NOMO-1 (cell line): ENCODE measurements at regions not wholly inside any gene's neighbourhood (a gene's known extent, or its start where the extent isn't known, plus 50 kb on each side); places are given as distances from the start of the nearest gene placed in this dataset.
"Not testable (repeated sequence)": the region's sequence is repeated elsewhere in the genome, so short reads cannot be mapped to it uniquely, and the experiment has no call there.

ENCODE experiments used
- DNase-seq, 2 experiments: peaks; one replicate each; lab custom pipeline; 2025; ENCODE audit not compliant: unreplicated experiment in 2 of 2; lab: John Stamatoyannopoulos, UW

- no peak for DNase-seq
Measured at GRCh38 chr11:106152013-106152412, 74.6 kb downstream of the AASDHPPT start.

GRCh38 chr11:106152824-106153223, 75.4 kb downstream of the AASDHPPT start:
- no peak for DNase-seq

GRCh38 chr11:106156290-106156937, 79.0 kb downstream of the AASDHPPT start:
- peak in 1 of 2 experiments; percentile 9 for DNase-seq

- no peak for DNase-seq
Measured at GRCh38 chr11:106158406-106158805, 80.9 kb downstream of the AASDHPPT start.

GRCh38 chr11:106159836-106160235, 82.4 kb downstream of the AASDHPPT start:
- DNase-seq: no peak

- peak in 1 of 2 experiments; percentile 36 for DNase-seq
Measured at GRCh38 chr11:106160494-106160893, 83.0 kb downstream of the AASDHPPT start.

- DNase-seq: no peak
Measured at GRCh38 chr11:106161775-106162634, 84.5 kb downstream of the AASDHPPT start.

- DNase-seq: no peak
Measured at GRCh38 chr11:106167085-106167484, 89.6 kb downstream of the AASDHPPT start.

GRCh38 chr11:106172386-106172991, 95.0 kb downstream of the AASDHPPT start:
- no peak for DNase-seq

GRCh38 chr11:106173291-106173690, 95.8 kb downstream of the AASDHPPT start:
- no peak for DNase-seq

GRCh38 chr11:106174003-106174402, 96.5 kb downstream of the AASDHPPT start:
- DNase-seq: not testable (repeated sequence)

- no peak for DNase-seq
Measured at GRCh38 chr11:106176817-106177216, 99.4 kb downstream of the AASDHPPT start.

GRCh38 chr11:106177311-106177710, 99.8 kb downstream of the AASDHPPT start:
- no peak for DNase-seq

GRCh38 chr11:106178361-106178760, 100.9 kb downstream of the AASDHPPT start:
- DNase-seq: no peak

- DNase-seq: no peak
Measured at GRCh38 chr11:106179048-106179447, 101.6 kb downstream of the AASDHPPT start.

GRCh38 chr11:106186630-106187029, 109.2 kb downstream of the AASDHPPT start:
- no peak for DNase-seq

- no peak for DNase-seq
Measured at GRCh38 chr11:106187860-106188456, 110.5 kb downstream of the AASDHPPT start.

- DNase-seq: no peak
Measured at GRCh38 chr11:106193956-106194355, 116.5 kb downstream of the AASDHPPT start.

- no peak for DNase-seq
Measured at GRCh38 chr11:106197438-106197837, 120.0 kb downstream of the AASDHPPT start.

- DNase-seq: no peak
Measured at GRCh38 chr11:106202935-106203620, 125.6 kb downstream of the AASDHPPT start.

- DNase-seq: no peak
Measured at GRCh38 chr11:106208760-106209159, 131.3 kb downstream of the AASDHPPT start.
